ENCODE measurements at regions not wholly inside any gene's neighbourhood (a gene's known extent, or its start where the extent isn't known, plus 50 kb on each side); places are given as distances from the start of the nearest gene placed in this dataset.

DNA sequence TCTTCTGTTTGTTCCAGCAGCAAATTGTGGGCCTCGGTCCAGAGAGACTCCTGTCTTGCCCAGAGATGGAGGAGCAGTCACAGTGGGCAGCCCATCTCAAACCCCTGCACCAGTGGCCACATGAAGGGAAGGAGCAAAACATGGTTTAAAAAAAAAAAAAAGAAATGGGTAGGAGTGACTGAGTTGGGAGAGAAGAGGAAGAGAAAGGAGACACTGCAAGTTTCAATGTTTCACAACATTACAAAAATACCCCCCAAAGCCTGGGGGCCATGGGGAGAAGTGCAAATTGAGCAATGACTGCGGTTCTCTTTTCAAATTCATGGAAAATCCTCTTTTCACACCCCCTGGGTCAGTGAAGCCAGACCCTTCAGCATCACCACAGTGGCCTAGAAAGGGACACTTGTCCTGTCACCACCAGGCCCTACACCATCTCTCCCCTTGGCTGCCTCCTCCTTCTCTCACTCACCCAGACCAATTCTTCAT, 117.1 kb downstream of the ZFP36L2 start:
- TF ChIP-seq, protein P1, sequence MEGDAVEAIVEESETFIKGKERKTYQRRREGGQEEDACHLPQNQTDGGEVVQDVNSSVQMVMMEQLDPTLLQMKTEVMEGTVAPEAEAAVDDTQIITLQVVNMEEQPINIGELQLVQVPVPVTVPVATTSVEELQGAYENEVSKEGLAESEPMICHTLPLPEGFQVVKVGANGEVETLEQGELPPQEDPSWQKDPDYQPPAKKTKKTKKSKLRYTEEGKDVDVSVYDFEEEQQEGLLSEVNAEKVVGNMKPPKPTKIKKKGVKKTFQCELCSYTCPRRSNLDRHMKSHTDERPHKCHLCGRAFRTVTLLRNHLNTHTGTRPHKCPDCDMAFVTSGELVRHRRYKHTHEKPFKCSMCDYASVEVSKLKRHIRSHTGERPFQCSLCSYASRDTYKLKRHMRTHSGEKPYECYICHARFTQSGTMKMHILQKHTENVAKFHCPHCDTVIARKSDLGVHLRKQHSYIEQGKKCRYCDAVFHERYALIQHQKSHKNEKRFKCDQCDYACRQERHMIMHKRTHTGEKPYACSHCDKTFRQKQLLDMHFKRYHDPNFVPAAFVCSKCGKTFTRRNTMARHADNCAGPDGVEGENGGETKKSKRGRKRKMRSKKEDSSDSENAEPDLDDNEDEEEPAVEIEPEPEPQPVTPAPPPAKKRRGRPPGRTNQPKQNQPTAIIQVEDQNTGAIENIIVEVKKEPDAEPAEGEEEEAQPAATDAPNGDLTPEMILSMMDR (conservative IDR thresholded peaks at IDR 0.05; ENCODE audit: low read length) = no peak
- TF ChIP-seq EZH2phosphoT487 (IDR thresholded peaks at IDR 0.05; ENCODE audit: borderline replicate concordance) = no peak

All from Loucy (cell line).